Astrocyte of the spinal cord (primary cell): ENCODE measurements at regions not wholly inside any gene's neighbourhood (a gene's known extent, or its start where the extent isn't known, plus 50 kb on each side); places are given as distances from the start of the nearest gene placed in this dataset.

ENCODE experiments used
- DNase-seq: peaks from one replicate; pipeline ENCODE4 v3.0.0; 2011; ENCODE audit warnings: low read depth, low spot score
- H3K4me3 ChIP-seq: 2 replicates; pipeline ENCODE4 v1.5.1; 2011; ENCODE audit warnings: low read depth, mild to moderate bottlenecking, low read length, moderate library complexity
- CTCF ChIP-seq: IDR thresholded peaks from 2 replicates; pipeline ENCODE4 v1.5.1; 2012; ENCODE audit warnings: low read depth, mild to moderate bottlenecking, low read length, inconsistent platforms
- in situ Hi-C: cut with HindIII; loops from 2 replicates; pipeline ENCODE4 v1.10.0; 2017; ENCODE audit warnings: low sequenced_read_pairs

- no peak for TF ChIP-seq CTCF
- in situ Hi-C loops, result no loop called here
- H3K4me3 ChIP-seq, result no peak overlapping the region
- no peak for DNase-seq
Measured at GRCh38 chr10:64071218-64071617, 550.0 kb downstream of the REEP3 start.

- no peak overlapping the region for H3K4me3 ChIP-seq
- TF ChIP-seq CTCF, result no peak
- DNase-seq, result no peak
- in situ Hi-C loops, result no loop called here
Measured at GRCh38 chr10:64075604-64076003, 554.4 kb downstream of the REEP3 start.

GRCh38 chr10:64076322-64076940, 555.2 kb downstream of the REEP3 start:
- no peak for TF ChIP-seq CTCF
- in situ Hi-C loops, result no loop called here
- H3K4me3 ChIP-seq, result no peak overlapping the region
- no peak for DNase-seq

GRCh38 chr10:64079341-64079740, 558.1 kb downstream of the REEP3 start:
- no peak for TF ChIP-seq CTCF
- in situ Hi-C loops, result no loop called here
- no peak for DNase-seq
- H3K4me3 ChIP-seq, result no peak overlapping the region

GRCh38 chr10:64080071-64080470, 558.9 kb downstream of the REEP3 start:
- TF ChIP-seq CTCF, result no peak
- no peak for DNase-seq
- H3K4me3 ChIP-seq, result no peak overlapping the region
- in situ Hi-C loops, result no loop called here

- DNase-seq, result no peak
- no peak for TF ChIP-seq CTCF
- H3K4me3 ChIP-seq, result no peak overlapping the region
- in situ Hi-C loops, result no loop called here
Measured at GRCh38 chr10:64081947-64082482, 560.8 kb downstream of the REEP3 start.
